Kidney epithelial cell (primary cell): ENCODE measurements at regions not wholly inside any gene's neighbourhood (a gene's known extent, or its start where the extent isn't known, plus 50 kb on each side); places are given as distances from the start of the nearest gene placed in this dataset.

Source experiments
- DNase-seq: peaks from one replicate; pipeline ENCODE4 v3.0.0-alpha.2; 2010; ENCODE audit warnings: low read depth
- H3K27me3 ChIP-seq: 2 replicates; pipeline ENCODE4 v1.6.0; 2011; ENCODE audit warnings: low read length; ENCODE audit not compliant: control insufficient read depth, insufficient read depth
- H3K36me3 ChIP-seq: 2 replicates; pipeline ENCODE4 v1.5.1; 2011; ENCODE audit warnings: low read length; ENCODE audit not compliant: control insufficient read depth, insufficient read depth
- H3K4me3 ChIP-seq: 2 replicates; pipeline ENCODE4 v1.5.1; 2011; ENCODE audit warnings: low read depth, mild to moderate bottlenecking, control low read depth, low read length
- CTCF ChIP-seq: IDR thresholded peaks from 2 replicates; pipeline ENCODE4 v1.5.1; 2011; ENCODE audit warnings: mild to moderate bottlenecking, moderate library complexity, low read length, control low read depth, inconsistent platforms; ENCODE audit not compliant: insufficient read depth, poor library complexity, severe bottlenecking

DNA sequence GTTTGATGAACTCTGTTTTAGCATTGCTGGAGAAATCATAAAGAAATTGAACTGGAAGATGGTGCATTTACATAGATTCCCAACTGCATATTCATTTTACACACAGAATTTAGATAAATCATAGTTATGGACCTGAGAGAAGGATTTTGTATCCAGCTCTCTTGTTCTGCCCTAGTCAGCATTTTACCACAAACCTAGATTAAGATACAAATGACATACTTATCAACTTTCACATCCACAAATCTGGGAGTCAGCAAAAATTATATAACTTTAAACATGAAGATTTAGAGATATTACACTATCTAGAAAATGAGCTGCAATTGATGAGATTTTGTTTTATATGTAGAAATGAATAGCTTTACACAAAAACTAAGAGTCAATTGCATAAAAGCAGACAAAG, 632.8 kb downstream of the IGSF11 start:
- TF ChIP-seq CTCF, result no peak
- no peak overlapping the region for H3K4me3 ChIP-seq
- no peak for DNase-seq
- no peaks in the 10 kb centered on the region for H3K36me3 ChIP-seq
- no peaks in the 10 kb centered on the region for H3K27me3 ChIP-seq

DNA sequence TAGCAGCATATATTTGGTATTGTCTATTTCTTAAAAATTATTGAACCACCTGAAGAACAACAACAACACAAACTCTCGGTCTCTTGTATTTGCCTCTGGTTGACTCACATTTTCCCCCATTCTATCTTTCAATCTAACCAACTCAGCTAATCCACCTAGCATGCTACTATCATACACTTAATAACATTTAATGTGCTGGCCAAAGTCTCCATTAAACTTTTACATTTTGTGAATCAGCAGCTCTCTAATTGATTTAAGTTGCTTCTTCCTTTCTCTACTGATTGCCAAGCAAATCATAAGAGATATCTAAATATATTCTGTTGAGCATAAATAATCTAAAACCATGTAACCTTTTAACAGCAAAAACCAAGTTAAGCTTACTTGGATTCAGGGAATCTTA, 631.7 kb downstream of the IGSF11 start:
- H3K4me3 ChIP-seq, result no peak overlapping the region
- no peaks in the 10 kb centered on the region for H3K27me3 ChIP-seq
- TF ChIP-seq CTCF, result no peak

GRCh38 chr3:118406562-118406961, 628.1 kb downstream of the IGSF11 start:
- Histone ChIP-seq H3K27me3 (no peaks in the 10 kb centered on the region), H3K4me3 (no peak overlapping the region), H3K36me3 (no peaks in the 10 kb centered on the region)

More for the DNA sequence above, 631.7 kb downstream of the IGSF11 start:
- no peaks in the 10 kb centered on the region for H3K36me3 ChIP-seq
- no peak for DNase-seq

GRCh38 chr3:118408431-118408830, 626.2 kb downstream of the IGSF11 start:
- no peaks in the 10 kb centered on the region for H3K27me3 ChIP-seq
- no peaks in the 10 kb centered on the region for H3K36me3 ChIP-seq
- no peak overlapping the region for H3K4me3 ChIP-seq
- no peak for DNase-seq
- no peak for TF ChIP-seq CTCF

More at GRCh38 chr3:118406562-118406961, 628.1 kb downstream of the IGSF11 start:
- TF ChIP-seq CTCF, result no peak
- DNase-seq, result no peak

DNA sequence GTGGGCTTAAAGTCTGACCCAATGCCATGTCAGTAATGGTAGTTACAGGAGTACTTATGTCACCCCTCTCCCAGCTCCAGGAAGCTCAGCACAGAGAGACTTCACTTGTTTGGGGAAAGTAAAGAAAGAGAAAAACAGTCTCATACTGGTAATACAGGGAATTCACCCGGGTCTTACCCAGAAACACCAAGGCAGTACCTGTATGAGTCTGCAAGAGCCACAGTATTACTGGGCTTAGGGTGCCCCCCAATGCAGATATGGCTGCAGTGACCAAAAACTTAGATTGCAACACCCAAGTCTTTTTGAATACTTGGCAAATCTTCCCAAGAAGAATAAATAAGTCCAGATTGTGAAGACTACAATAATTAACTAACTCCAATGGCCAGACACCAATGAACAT, 622.1 kb downstream of the IGSF11 start:
- Histone ChIP-seq H3K36me3 (no peaks in the 10 kb centered on the region), H3K4me3 (no peak overlapping the region), H3K27me3 (no peaks in the 10 kb centered on the region)
- DNase-seq, result no peak
- TF ChIP-seq CTCF, result no peak

DNA sequence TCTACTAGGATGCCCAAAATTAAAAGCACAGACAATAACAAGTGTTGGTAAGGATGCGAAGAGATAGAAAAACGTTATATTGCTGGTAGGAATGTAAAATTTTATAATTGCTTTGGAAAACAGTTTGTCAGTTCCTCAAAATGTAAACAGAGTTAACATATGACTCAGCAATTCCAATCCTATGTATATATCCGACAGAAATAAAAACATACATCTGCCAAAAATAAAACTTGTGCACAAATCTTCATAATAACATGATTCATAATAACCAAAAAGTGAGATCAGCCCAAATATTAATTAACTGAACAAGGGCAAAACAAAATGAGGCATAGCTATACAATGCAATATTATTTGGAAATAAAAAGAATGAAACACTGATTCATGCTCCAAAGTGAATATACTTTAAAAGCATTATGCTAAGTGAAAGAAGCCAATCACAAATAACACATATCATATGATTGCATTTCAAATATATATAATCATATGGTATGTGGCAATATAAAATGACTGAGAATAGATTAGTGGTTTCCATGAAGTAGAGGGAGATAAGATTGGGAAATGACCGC, 609.3 kb downstream of the IGSF11 start:
- no peak for TF ChIP-seq CTCF
- no peaks in the 10 kb centered on the region for H3K36me3 ChIP-seq
- H3K27me3 ChIP-seq, result no peaks in the 10 kb centered on the region

More for the DNA sequence above, 609.3 kb downstream of the IGSF11 start:
- no peak for DNase-seq
- H3K4me3 ChIP-seq, result no peak overlapping the region
